Colonic mucosa (tissue), 4 donors: ENCODE measurements at regions not wholly inside any gene's neighbourhood (a gene's known extent, or its start where the extent isn't known, plus 50 kb on each side); places are given as distances from the start of the nearest gene placed in this dataset.
"Not testable (repeated sequence)": the region's sequence is repeated elsewhere in the genome, so short reads cannot be mapped to it uniquely, and the experiment has no call there.

Experiments used
- DNase-seq: peaks from one replicate; pipeline ENCODE4 v3.0.0-alpha.2; 2020
- H3K27ac ChIP-seq: fragments of 200-600 bp; one replicate; pipeline ENCODE4 v1.8.0; 2021
- H3K27me3 ChIP-seq: fragments of 200-600 bp; one replicate; pipeline ENCODE4 v1.8.0; 2021
- H3K36me3 ChIP-seq: fragments of 200-600 bp; one replicate; pipeline ENCODE4 v1.8.0; 2021
- H3K4me1 ChIP-seq: fragments of 200-600 bp; one replicate; pipeline ENCODE4 v1.8.0; 2021; ENCODE audit warnings: mild to moderate bottlenecking
- H3K4me3 ChIP-seq: fragments of 200-600 bp; one replicate; pipeline ENCODE4 v1.8.0; 2021
- H3K9ac ChIP-seq, 2 donors: one replicate each; pipeline ENCODE4 v1.7.0; 2013; ENCODE audit warnings: control low read depth in 2 of 2, low read depth in 2 of 2, low read length in 2 of 2
- H3K9me3 ChIP-seq: fragments of 200-600 bp; one replicate; pipeline ENCODE4 v1.8.0; 2021
- intact Hi-C: fragments of 100-400 bp; cut with DNase I; formaldehyde crosslinking; loops from one replicate; pipeline ENCODE4 v1.14.1; 2022
- TF ChIP-seq, protein P1 (sequence below): fragments of 200-600 bp; IDR thresholded peaks from one replicate; pipeline ENCODE4 v1.8.0; 2022; ENCODE audit warnings: antibody characterized with exemption, mild to moderate bottlenecking
- donor health status: healthy.
- donor health status: DM: no; HTN: no; CAD: no.
- donor health status: DM: no; HTN: no; CAD: no.

GRCh38 chr4:27692868-27693634 is 832.4 kb downstream of the STIM2 start:
- Histone ChIP-seq H3K36me3 (no peaks in the 10 kb centered on the region), H3K9me3 (no peaks in the 10 kb centered on the region), H3K27ac (no peak overlapping the region), H3K27me3 (no peaks in the 10 kb centered on the region), H3K4me3 (no peak overlapping the region), H3K9ac (no peak overlapping the region), H3K4me1 (no peaks in the 10 kb centered on the region)
- intact Hi-C loops = no loop called here
- TF ChIP-seq, protein P1, sequence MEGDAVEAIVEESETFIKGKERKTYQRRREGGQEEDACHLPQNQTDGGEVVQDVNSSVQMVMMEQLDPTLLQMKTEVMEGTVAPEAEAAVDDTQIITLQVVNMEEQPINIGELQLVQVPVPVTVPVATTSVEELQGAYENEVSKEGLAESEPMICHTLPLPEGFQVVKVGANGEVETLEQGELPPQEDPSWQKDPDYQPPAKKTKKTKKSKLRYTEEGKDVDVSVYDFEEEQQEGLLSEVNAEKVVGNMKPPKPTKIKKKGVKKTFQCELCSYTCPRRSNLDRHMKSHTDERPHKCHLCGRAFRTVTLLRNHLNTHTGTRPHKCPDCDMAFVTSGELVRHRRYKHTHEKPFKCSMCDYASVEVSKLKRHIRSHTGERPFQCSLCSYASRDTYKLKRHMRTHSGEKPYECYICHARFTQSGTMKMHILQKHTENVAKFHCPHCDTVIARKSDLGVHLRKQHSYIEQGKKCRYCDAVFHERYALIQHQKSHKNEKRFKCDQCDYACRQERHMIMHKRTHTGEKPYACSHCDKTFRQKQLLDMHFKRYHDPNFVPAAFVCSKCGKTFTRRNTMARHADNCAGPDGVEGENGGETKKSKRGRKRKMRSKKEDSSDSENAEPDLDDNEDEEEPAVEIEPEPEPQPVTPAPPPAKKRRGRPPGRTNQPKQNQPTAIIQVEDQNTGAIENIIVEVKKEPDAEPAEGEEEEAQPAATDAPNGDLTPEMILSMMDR = no peak
- no peak for DNase-seq

- H3K27me3 ChIP-seq, intact Hi-C loops, H3K4me3 ChIP-seq, H3K9me3 ChIP-seq, H3K27ac ChIP-seq, H3K9ac ChIP-seq, DNase-seq, H3K4me1 ChIP-seq, H3K36me3 ChIP-seq: not testable (repeated sequence)
Observed at GRCh38 chr4:27696257-27696656, 835.6 kb downstream of the STIM2 start.

- TF ChIP-seq, protein P1 = no peak
- H3K27ac ChIP-seq = no peak overlapping the region
- H3K27me3 ChIP-seq = no peaks in the 10 kb centered on the region
- no peak overlapping the region for H3K4me3 ChIP-seq
- DNase-seq = no peak
- intact Hi-C loops = no loop called here
- no peaks in the 10 kb centered on the region for H3K36me3 ChIP-seq
- no peaks in the 10 kb centered on the region for H3K4me1 ChIP-seq
- H3K9ac ChIP-seq = no peak overlapping the region
- no peaks in the 10 kb centered on the region for H3K9me3 ChIP-seq
Observed at GRCh38 chr4:27701606-27702005, 841.0 kb downstream of the STIM2 start.

- no peaks in the 10 kb centered on the region for H3K4me1 ChIP-seq
- TF ChIP-seq, protein P1 = no peak
- no peak overlapping the region for H3K9ac ChIP-seq
- H3K27ac ChIP-seq = no peak overlapping the region
- H3K9me3 ChIP-seq = no peaks in the 10 kb centered on the region
- DNase-seq = no peak
- intact Hi-C loops = no loop called here
- no peak overlapping the region for H3K4me3 ChIP-seq
- H3K36me3 ChIP-seq = no peaks in the 10 kb centered on the region
- no peaks in the 10 kb centered on the region for H3K27me3 ChIP-seq
Observed at GRCh38 chr4:27702730-27703431, 842.2 kb downstream of the STIM2 start.

DNA sequence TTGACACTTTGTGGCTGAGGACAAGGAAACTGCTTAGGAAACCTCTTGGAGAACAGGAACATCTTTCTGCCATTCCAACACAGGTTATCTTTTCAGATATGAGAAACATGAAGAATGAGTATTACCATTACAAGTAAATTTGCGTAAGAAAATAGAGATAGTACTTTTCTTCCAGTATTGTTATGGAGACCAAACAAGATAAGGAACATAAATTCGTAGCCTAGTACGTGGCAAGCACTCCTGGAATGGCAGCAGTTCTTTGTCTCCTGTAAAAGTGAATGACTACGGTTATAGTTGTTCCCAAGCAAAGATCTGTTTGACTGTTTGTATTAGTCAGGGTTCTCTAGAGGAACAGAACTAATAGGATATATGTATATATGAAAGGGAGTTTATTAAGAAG is 843.1 kb downstream of the STIM2 start:
- Histone ChIP-seq H3K36me3 (no peaks in the 10 kb centered on the region), H3K9me3 (no peaks in the 10 kb centered on the region), H3K4me3 (no peak overlapping the region), H3K9ac (no peak overlapping the region), H3K27me3 (no peaks in the 10 kb centered on the region), H3K4me1 (no peaks in the 10 kb centered on the region), H3K27ac (no peak overlapping the region)
- intact Hi-C loops = no loop called here
- no peak for DNase-seq
- TF ChIP-seq, protein P1 = no peak

DNA sequence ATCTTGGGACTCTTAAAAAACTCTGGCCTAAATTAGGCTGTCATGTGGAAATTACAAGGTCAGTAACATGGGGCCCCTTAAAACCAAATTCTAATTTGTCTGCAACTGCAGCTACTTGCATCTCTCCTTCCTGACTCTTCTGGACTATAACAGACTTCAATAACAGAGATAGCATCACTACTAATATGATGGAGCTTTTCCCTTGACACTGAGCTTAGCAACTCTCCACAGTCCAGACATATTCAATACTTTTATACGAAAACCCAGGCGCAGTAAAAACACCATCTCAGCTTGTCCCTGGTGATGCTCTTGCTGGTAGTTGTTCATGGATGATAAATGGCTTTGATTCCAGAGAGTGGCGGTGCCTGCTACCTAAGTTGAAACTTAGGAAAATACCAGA is 850.4 kb downstream of the STIM2 start:
- Histone ChIP-seq H3K4me1 (no peaks in the 10 kb centered on the region), H3K9ac (no peak overlapping the region)

More for the DNA sequence above, 850.4 kb downstream of the STIM2 start:
- DNase-seq = no peak
- intact Hi-C loops = no loop called here
- no peak overlapping the region for H3K27ac ChIP-seq
- H3K4me3 ChIP-seq = no peak overlapping the region
- no peaks in the 10 kb centered on the region for H3K27me3 ChIP-seq
- TF ChIP-seq, protein P1 = no peak
- H3K36me3 ChIP-seq = no peaks in the 10 kb centered on the region
- H3K9me3 ChIP-seq = no peaks in the 10 kb centered on the region
